ENCODE measurements at regions not wholly inside any gene's neighbourhood (a gene's known extent, or its start where the extent isn't known, plus 50 kb on each side); places are given as distances from the start of the nearest gene placed in this dataset.

DNA sequence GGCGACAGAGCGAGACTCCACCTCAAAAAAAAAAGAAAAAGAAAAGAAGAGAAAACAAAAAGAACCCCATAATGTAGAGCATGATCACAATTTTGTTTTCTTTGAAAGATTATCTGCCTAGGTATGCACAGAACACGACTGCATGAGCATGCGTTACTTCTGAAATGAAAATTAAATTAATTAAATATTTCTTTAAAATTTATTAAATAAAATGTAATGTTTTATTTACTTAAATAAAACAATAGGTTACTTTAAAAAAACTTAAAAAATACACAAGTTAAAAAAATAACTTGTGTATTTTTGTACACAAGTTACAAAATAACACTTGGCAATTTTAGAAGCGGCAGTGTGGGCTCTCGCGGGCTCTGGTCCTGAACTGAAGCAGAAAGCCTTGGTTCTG, 107.8 kb downstream of the TFAP2A start:
- TF ChIP-seq, protein P1, sequence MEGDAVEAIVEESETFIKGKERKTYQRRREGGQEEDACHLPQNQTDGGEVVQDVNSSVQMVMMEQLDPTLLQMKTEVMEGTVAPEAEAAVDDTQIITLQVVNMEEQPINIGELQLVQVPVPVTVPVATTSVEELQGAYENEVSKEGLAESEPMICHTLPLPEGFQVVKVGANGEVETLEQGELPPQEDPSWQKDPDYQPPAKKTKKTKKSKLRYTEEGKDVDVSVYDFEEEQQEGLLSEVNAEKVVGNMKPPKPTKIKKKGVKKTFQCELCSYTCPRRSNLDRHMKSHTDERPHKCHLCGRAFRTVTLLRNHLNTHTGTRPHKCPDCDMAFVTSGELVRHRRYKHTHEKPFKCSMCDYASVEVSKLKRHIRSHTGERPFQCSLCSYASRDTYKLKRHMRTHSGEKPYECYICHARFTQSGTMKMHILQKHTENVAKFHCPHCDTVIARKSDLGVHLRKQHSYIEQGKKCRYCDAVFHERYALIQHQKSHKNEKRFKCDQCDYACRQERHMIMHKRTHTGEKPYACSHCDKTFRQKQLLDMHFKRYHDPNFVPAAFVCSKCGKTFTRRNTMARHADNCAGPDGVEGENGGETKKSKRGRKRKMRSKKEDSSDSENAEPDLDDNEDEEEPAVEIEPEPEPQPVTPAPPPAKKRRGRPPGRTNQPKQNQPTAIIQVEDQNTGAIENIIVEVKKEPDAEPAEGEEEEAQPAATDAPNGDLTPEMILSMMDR (conservative IDR thresholded peaks at IDR 0.05; ENCODE audit: control insufficient read depth, insufficient read depth, low read depth, low read length), result no peak
- no peak for DNase-seq (ENCODE audit: low read depth)
- H3K4me3 ChIP-seq (ENCODE audit: control insufficient read depth, low read depth, low read length), result no peak overlapping the region

GRCh38 chr6:10305790-10306415, 109.0 kb downstream of the TFAP2A start:
- H3K4me3 ChIP-seq (ENCODE audit: control insufficient read depth, low read depth, low read length), result no peak overlapping the region
- TF ChIP-seq, protein P1 (conservative IDR thresholded peaks at IDR 0.05; ENCODE audit: control insufficient read depth, insufficient read depth, low read depth, low read length), result no peak
- no peak for DNase-seq (ENCODE audit: low read depth)

- DNase-seq (ENCODE audit: low read depth), result no peak
- H3K4me3 ChIP-seq (ENCODE audit: control insufficient read depth, low read depth, low read length), result no peak overlapping the region
- TF ChIP-seq, protein P1 (conservative IDR thresholded peaks at IDR 0.05; ENCODE audit: control insufficient read depth, insufficient read depth, low read depth, low read length), result no peak
Measured at GRCh38 chr6:10303608-10304506, 111.0 kb downstream of the TFAP2A start.

DNA sequence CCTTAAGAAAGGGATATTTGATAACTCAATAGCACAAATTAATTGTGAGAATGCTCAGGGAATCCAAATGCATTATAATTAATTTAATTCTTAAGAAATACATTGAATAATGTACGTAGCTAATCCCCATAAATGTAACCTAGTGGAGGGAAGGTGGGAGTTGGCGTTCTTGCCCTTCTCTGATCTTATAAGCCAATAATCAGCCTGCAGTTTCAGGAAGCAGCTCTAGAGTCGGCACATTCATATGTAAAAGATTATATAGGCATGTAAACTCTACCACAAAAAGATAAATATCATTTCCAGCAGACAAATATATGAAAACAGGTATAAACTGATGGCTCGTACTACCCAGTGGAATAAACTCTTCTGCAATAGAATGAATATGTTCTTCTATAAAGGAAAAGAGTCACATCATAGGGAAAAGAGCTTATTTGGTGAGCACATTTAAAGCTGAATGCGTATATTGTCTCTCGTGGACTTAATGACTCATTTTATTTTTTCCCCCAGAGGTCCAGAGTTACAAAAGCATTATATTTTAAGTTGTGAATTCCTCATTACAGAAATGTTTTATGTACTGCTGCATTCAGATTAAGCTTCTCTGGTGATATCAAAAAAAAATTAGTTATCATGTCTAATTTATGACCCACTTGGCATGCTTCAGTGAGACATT, 112.2 kb downstream of the TFAP2A start:
- TF ChIP-seq, protein P1 (conservative IDR thresholded peaks at IDR 0.05; ENCODE audit: control insufficient read depth, insufficient read depth, low read depth, low read length), result no peak
- DNase-seq (ENCODE audit: low read depth), result no peak
- no peak overlapping the region for H3K4me3 ChIP-seq (ENCODE audit: control insufficient read depth, low read depth, low read length)

GRCh38 chr6:10300071-10300470, 114.8 kb downstream of the TFAP2A start:
- TF ChIP-seq, protein P1 (conservative IDR thresholded peaks at IDR 0.05; ENCODE audit: control insufficient read depth, insufficient read depth, low read depth, low read length), result no peak
- no peak for DNase-seq (ENCODE audit: low read depth)
- no peak overlapping the region for H3K4me3 ChIP-seq (ENCODE audit: control insufficient read depth, low read depth, low read length)

DNA sequence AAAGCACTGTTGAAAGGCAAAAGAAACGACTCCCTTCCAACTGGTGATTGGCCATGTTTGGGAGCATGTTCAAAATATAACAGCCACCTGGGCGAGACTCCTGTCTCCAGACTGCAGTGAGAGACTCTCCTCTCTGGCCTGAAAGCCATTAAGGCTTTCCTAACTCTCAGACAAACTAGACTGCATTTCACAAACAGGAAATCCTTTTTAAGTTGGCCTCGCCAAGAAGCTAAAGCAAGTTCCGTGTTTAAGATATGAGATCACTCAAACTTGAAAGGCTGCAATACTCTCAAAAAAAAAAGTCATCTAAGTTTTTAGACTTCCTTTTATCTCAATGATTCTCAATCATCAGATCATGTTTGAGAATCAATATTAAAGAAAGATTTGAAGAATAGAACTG, 117.0 kb downstream of the TFAP2A start:
- DNase-seq (ENCODE audit: low read depth), result no peak
- TF ChIP-seq, protein P1 (conservative IDR thresholded peaks at IDR 0.05; ENCODE audit: control insufficient read depth, insufficient read depth, low read depth, low read length), result no peak
- H3K4me3 ChIP-seq (ENCODE audit: control insufficient read depth, low read depth, low read length), result no peak overlapping the region
